Activated CD8-positive, alpha-beta T cell treated with anti-CD3 and anti-CD28 coated beads for 36 hours (primary cell): ENCODE measurements at regions not wholly inside any gene's neighbourhood (a gene's known extent, or its start where the extent isn't known, plus 50 kb on each side); places are given as distances from the start of the nearest gene placed in this dataset.

ENCODE experiments used
- ATAC-seq: fragments of 200-7000 bp; cut with Tn5 transposase; one replicate; pipeline ENCODE4 v1.10.0; 2021; ENCODE audit warnings: mild to moderate bottlenecking, moderate library complexity
- CTCF ChIA-PET: fragments of 350-600 bp; sonication (Branson Sonifier 250); formaldehyde crosslinking; loops from one replicate; lab custom pipeline; 2021; ENCODE audit warnings: antibody characterized with exemption; lab: Charles Lee
- POLR2A ChIA-PET: fragments of 350-600 bp; sonication (Branson Sonifier 250); formaldehyde crosslinking; loops from one replicate; lab custom pipeline; 2021; ENCODE audit warnings: antibody characterized with exemption; lab: Charles Lee
- DNase-seq: peaks from one replicate; pipeline ENCODE4 v3.0.0-alpha.2; 2020
- H3K27ac Mint-ChIP-seq: one replicate; pipeline ENCODE4 v1.8.0; 2021; ENCODE audit warnings: mild to moderate bottlenecking, mixed read lengths
- H3K27me3 Mint-ChIP-seq: one replicate; pipeline ENCODE4 v1.8.0; 2021; ENCODE audit warnings: mixed read lengths
- H3K36me3 Mint-ChIP-seq: one replicate; pipeline ENCODE4 v1.8.0; 2021; ENCODE audit warnings: low read depth, mixed read lengths
- H3K4me1 Mint-ChIP-seq: one replicate; pipeline ENCODE4 v1.8.0; 2021; ENCODE audit warnings: low read depth, mixed read lengths
- H3K4me3 Mint-ChIP-seq: one replicate; pipeline ENCODE4 v1.8.0; 2021; ENCODE audit warnings: mild to moderate bottlenecking, moderate library complexity, mixed read lengths
- H3K9me3 Mint-ChIP-seq: one replicate; pipeline ENCODE4 v1.8.0; 2021; ENCODE audit warnings: mixed read lengths
- CTCF ChIP-seq: fragments of 200-600 bp; IDR thresholded peaks from one replicate; pipeline ENCODE4 v1.8.0; 2022; ENCODE audit warnings: antibody characterized with exemption, mild to moderate bottlenecking
- intact Hi-C: fragments of 100-400 bp; cut with micrococcal nuclease; formaldehyde crosslinking; loops from one replicate; pipeline ENCODE4 v1.10.0; 2022

- Mint-ChIP-seq H3K9me3 (no peaks in the 10 kb centered on the region), H3K27ac (no peak overlapping the region), H3K27me3 (no peaks in the 10 kb centered on the region), H3K4me1 (no peaks in the 10 kb centered on the region), H3K36me3 (no peaks in the 10 kb centered on the region), H3K4me3 (no peak overlapping the region)
- ChIA-PET POLR2A (no interaction called here), CTCF (no interaction called here)
- intact Hi-C loops, result no loop called here
- DNase-seq (no peak), ATAC-seq (no peak)
- no peak for TF ChIP-seq CTCF
These were observed 529.6 kb upstream of the ZEB2 start for GRCh38 chr2:145049475-145049874.

DNA sequence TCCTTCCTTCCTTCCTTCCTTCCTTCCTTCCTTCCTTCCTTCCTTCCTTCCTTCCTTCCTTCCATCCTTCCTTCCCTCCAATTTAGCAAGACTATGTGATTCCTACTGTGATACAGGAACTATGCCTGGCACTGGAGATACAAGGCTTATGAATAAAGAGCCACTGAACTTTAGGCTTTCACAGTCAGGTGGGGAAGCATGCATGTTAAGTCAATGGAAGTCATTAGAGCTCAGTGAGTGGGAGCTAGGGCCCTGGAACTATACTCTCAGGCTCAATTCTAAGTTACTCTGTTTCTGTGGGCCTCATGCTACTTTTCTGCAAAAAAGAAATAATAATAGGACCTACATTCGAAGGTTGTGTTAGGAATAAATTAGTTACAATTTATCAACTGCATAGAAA lies 527.6 kb upstream of the ZEB2 start:
- no peak for TF ChIP-seq CTCF
- intact Hi-C loops, result no loop called here
- Mint-ChIP-seq H3K27me3 (no peaks in the 10 kb centered on the region), H3K4me1 (no peaks in the 10 kb centered on the region), H3K4me3 (no peak overlapping the region), H3K9me3 (no peaks in the 10 kb centered on the region), H3K36me3 (no peaks in the 10 kb centered on the region), H3K27ac (no peak overlapping the region)
- ATAC-seq (no peak), DNase-seq (no peak)
- ChIA-PET CTCF (no interaction called here), POLR2A (no interaction called here)

- Mint-ChIP-seq H3K4me1 (no peaks in the 10 kb centered on the region), H3K9me3 (no peaks in the 10 kb centered on the region), H3K27ac (no peak overlapping the region), H3K36me3 (no peaks in the 10 kb centered on the region), H3K4me3 (no peak overlapping the region), H3K27me3 (no peaks in the 10 kb centered on the region)
- ChIA-PET POLR2A (no interaction called here), CTCF (no interaction called here)
- DNase-seq (no peak), ATAC-seq (no peak)
- intact Hi-C loops, result no loop called here
- TF ChIP-seq CTCF, result no peak
These were observed 524.6 kb upstream of the ZEB2 start for GRCh38 chr2:145044491-145044890.

GRCh38 chr2:145043399-145043834 lies 523.5 kb upstream of the ZEB2 start:
- H3K9me3 Mint-ChIP-seq, result no peaks in the 10 kb centered on the region
- no peak overlapping the region for H3K27ac Mint-ChIP-seq
- DNase-seq (no peak), ATAC-seq (no peak)
- H3K36me3 Mint-ChIP-seq, result no peaks in the 10 kb centered on the region
- ChIA-PET POLR2A (no interaction called here), CTCF (no interaction called here)
- H3K4me1 Mint-ChIP-seq, result no peaks in the 10 kb centered on the region
- no peak for TF ChIP-seq CTCF
- no peak overlapping the region for H3K4me3 Mint-ChIP-seq
- intact Hi-C loops, result no loop called here
- H3K27me3 Mint-ChIP-seq, result no peaks in the 10 kb centered on the region

DNA sequence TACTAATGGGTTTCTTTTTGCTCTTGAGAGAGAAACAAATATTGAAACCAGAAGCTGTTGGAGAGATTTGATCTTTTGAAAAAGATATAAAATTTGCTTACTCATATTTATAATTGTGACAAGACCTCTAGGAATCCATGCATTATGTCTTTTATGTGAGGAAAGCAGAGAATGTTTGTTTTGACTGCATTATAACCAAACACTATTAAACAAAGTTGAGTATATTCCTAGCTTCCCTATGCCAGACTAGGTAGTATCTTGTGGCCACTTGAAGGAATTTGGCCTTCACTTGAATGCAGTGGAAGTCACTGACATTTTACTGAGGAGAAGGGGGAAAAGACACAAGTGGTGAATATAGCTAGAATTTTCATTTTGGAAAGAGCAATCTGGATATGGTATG lies 521.8 kb upstream of the ZEB2 start:
- no peaks in the 10 kb centered on the region for H3K4me1 Mint-ChIP-seq
- ChIA-PET POLR2A (no interaction called here), CTCF (no interaction called here)
- TF ChIP-seq CTCF, result no peak
- H3K9me3 Mint-ChIP-seq, result no peaks in the 10 kb centered on the region
- peaks cover 1% of the 10 kb centered on the region for H3K27me3 Mint-ChIP-seq
- no peak for DNase-seq
- intact Hi-C loops, result no loop called here
- no peak overlapping the region for H3K27ac Mint-ChIP-seq
- no peak overlapping the region for H3K4me3 Mint-ChIP-seq
- ATAC-seq, result no peak
- no peaks in the 10 kb centered on the region for H3K36me3 Mint-ChIP-seq
